Calu3 (cell line): ENCODE measurements at regions not wholly inside any gene's neighbourhood (a gene's known extent, or its start where the extent isn't known, plus 50 kb on each side); places are given as distances from the start of the nearest gene placed in this dataset.

Experiments used
- BruUV-seq: library from RNA; stranded (reverse); fragments of 400-500 nt; replicated peaks from 2 replicates; lab custom pipeline; 2021; lab: Mats Ljungman, UMichigan
- CTCF ChIA-PET: fragments of 300-600 bp; sonication (Branson Sonifier 250); formaldehyde crosslinking; loops from one replicate; lab custom pipeline; 2022; ENCODE audit warnings: antibody characterized with exemption; lab: Charles Lee
- DNase-seq: peaks from one replicate; pipeline ENCODE4 v3.0.0; 2022
- H3K27ac Mint-ChIP-seq: one replicate; pipeline ENCODE4 v1.8.0; 2022; ENCODE audit warnings: mixed read lengths; ENCODE audit not compliant: unreplicated experiment
- H3K27me3 Mint-ChIP-seq: one replicate; pipeline ENCODE4 v1.8.0; 2022; ENCODE audit warnings: mixed read lengths; ENCODE audit not compliant: unreplicated experiment
- H3K36me3 Mint-ChIP-seq: one replicate; pipeline ENCODE4 v1.8.0; 2022; ENCODE audit warnings: mild to moderate bottlenecking, moderate library complexity, mixed read lengths; ENCODE audit not compliant: insufficient read depth, unreplicated experiment
- H3K4me1 Mint-ChIP-seq: one replicate; pipeline ENCODE4 v1.8.0; 2022; ENCODE audit warnings: mild to moderate bottlenecking, low read depth, mixed read lengths; ENCODE audit not compliant: unreplicated experiment
- H3K4me3 Mint-ChIP-seq: one replicate; pipeline ENCODE4 v1.8.0; 2022; ENCODE audit warnings: mild to moderate bottlenecking, low read depth, moderate library complexity, mixed read lengths; ENCODE audit not compliant: unreplicated experiment
- H3K9me3 Mint-ChIP-seq: one replicate; pipeline ENCODE4 v1.8.0; 2022; ENCODE audit warnings: low read depth, mixed read lengths; ENCODE audit not compliant: unreplicated experiment
- intact Hi-C: fragments of 100-400 bp; cut with micrococcal nuclease; formaldehyde crosslinking; loops from one replicate; pipeline ENCODE4 v1.10.0; 2022; ENCODE audit not compliant: unreplicated experiment
- TF ChIP-seq, protein P1 (sequence below): fragments of 200-600 bp; IDR thresholded peaks from one replicate; pipeline ENCODE4 v1.8.0; 2022; ENCODE audit warnings: antibody characterized with exemption; ENCODE audit not compliant: unreplicated experiment

DNA sequence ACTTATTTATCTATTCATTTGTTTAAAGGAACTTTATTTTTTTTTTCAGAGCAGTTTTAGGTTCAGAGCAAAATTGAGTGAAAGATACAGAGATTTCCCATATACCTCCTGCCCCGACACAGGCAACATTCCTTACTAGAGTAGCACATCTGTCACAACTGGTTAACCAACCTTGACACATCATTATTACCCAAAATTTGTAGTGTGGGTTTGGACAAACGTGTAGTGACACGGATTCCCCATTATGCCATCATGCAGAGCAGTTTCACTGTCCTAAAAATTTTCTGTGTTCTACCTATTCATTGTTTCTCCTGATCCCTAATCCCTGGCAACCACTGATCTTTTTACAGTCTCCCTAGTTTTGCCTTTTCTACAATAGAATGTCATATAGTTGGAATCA lies 57.3 kb upstream of the LHFPL2 start:
- Mint-ChIP-seq H3K36me3 (no peaks in the 10 kb centered on the region), H3K4me3 (no peak overlapping the region), H3K27me3 (no peaks in the 10 kb centered on the region), H3K9me3 (peaks cover 2% of the 10 kb centered on the region), H3K4me1 (peaks cover 27% of the 10 kb centered on the region), H3K27ac (no peak overlapping the region)
- CTCF ChIA-PET, result no interaction called here
- no TSS peak for BruUV-seq
- DNase-seq, result no peak
- intact Hi-C loops, result no loop called here
- TF ChIP-seq, protein P1, sequence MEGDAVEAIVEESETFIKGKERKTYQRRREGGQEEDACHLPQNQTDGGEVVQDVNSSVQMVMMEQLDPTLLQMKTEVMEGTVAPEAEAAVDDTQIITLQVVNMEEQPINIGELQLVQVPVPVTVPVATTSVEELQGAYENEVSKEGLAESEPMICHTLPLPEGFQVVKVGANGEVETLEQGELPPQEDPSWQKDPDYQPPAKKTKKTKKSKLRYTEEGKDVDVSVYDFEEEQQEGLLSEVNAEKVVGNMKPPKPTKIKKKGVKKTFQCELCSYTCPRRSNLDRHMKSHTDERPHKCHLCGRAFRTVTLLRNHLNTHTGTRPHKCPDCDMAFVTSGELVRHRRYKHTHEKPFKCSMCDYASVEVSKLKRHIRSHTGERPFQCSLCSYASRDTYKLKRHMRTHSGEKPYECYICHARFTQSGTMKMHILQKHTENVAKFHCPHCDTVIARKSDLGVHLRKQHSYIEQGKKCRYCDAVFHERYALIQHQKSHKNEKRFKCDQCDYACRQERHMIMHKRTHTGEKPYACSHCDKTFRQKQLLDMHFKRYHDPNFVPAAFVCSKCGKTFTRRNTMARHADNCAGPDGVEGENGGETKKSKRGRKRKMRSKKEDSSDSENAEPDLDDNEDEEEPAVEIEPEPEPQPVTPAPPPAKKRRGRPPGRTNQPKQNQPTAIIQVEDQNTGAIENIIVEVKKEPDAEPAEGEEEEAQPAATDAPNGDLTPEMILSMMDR, result no peak

DNA sequence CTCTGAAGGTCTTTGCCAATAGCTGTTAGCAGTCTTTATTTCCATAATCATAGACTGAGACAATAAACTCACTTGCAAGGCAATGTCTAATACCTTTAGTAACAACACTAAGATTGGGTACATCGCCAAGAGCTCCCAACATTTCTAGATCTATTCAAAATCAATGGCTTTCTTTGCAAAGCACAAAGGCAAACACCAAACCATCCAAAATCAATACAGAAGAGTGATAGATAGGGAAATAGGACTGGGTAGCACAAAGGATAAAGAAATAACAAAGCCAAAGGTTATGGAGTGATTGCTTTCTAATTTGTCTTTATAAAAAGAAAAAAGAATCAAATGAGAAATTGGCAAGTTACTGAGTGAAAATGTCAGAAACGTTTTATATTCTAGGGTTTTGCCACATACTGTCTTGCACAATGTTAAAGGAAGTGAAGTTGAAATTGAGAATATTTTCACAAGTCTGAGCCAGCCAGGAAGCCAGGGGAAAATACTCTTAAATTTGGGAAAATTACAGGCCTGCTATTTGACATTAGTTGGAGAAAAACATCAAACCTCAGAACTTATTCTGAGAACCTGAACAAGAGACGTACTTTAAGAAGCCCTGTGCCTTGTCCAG lies 53.3 kb upstream of the LHFPL2 start:
- TF ChIP-seq, protein P1, result no peak
- no TSS peak for BruUV-seq
- CTCF ChIA-PET, result no interaction called here
- Mint-ChIP-seq H3K4me3 (no peak overlapping the region), H3K27ac (peak overlapping the region; percentile 98), H3K27me3 (no peaks in the 10 kb centered on the region), H3K36me3 (peaks cover 13% of the 10 kb centered on the region), H3K4me1 (peaks cover 56% of the 10 kb centered on the region), H3K9me3 (no peaks in the 10 kb centered on the region)
- intact Hi-C loops, result no loop called here
- no peak for DNase-seq

DNA sequence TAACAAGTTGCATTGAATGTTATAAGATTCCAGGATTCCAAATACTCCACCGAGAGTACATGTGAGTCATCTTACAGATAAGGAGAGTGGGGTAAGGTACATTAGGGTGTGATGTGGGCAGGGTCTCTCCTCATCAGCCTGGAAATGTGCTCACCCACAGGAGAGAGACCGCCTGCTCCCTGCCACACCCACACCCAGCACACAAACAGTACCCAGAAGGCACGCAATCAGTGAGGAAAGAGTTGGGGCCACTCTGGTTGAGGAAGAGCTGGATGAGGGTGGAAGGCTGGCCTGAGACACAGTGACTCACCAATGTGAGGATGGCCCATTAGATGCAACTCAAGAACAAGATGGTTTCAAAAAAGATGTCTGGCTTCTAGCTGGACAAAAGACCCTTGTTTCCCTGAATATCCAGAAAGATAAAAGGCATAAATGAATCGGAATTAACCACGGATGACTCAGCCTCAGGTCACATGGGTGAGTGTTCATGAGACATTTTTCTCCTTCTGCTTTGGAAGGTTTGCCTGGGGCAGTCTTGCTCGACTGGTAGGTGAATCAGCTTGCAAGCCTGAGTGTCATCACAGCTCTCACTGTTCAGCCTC lies 51.1 kb upstream of the LHFPL2 start:
- TF ChIP-seq, protein P1, result no peak
- peak overlapping the region; percentile 50 for H3K4me3 Mint-ChIP-seq
- DNase-seq, result peak; percentile 92
- peaks cover 20% of the 10 kb centered on the region for H3K36me3 Mint-ChIP-seq
- intact Hi-C loops, result no loop called here
- peak overlapping the region; percentile 98 for H3K27ac Mint-ChIP-seq
- no peaks in the 10 kb centered on the region for H3K9me3 Mint-ChIP-seq
- H3K27me3 Mint-ChIP-seq, result no peaks in the 10 kb centered on the region
- BruUV-seq, result TSS peak; percentile 92
- CTCF ChIA-PET, result interaction anchor here (0.7 to 2.4 kb wide), 7 partner anchors 9 to 162 kb away, joined by 3 to 10 read pairs (median 4); partner anchors contain the start of gene LHFPL2
- H3K4me1 Mint-ChIP-seq, result peaks cover 56% of the 10 kb centered on the region

DNA sequence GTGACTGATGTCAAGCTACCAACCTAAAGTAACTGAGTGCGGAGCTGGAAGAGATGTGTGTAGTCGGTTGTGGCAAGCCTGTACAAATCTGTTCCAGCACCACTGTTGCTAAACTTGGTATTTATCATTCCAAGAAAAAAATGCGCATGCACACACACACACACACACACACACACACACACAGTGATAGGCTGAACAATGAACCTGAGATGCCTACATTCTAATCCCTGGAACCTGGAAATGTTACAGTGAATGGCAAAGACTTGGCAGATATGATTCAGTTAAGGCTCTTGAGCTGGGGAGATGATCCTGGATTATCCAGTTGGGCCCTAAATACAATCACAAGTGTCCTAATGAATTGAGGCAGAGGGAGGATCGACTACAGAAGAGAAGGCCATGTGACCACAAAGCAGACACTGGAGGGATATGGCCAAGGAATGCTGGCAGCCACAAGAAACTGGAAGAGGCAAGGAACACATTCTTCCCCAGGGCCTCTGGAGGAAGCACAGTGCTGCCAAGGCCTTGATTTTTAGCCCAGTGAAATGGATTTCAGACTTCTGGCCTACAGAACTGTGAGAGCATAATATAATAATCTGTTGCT lies 49.7 kb upstream of the LHFPL2 start:
- no peak overlapping the region for H3K4me3 Mint-ChIP-seq
- H3K27ac Mint-ChIP-seq, result peak overlapping the region; percentile 98
- H3K9me3 Mint-ChIP-seq, result peaks cover 2% of the 10 kb centered on the region
- TF ChIP-seq, protein P1, result no peak
- H3K27me3 Mint-ChIP-seq, result no peaks in the 10 kb centered on the region
- no TSS peak for BruUV-seq
- H3K36me3 Mint-ChIP-seq, result peaks cover 20% of the 10 kb centered on the region
- no peak for DNase-seq
- intact Hi-C loops, result no loop called here
- CTCF ChIA-PET, result interaction anchor here (0.5 kb wide), 1 partner anchor 418 kb away, joined by 4 read pairs; no protein-coding TSS in a partner anchor
- peaks cover 56% of the 10 kb centered on the region for H3K4me1 Mint-ChIP-seq
